ENCODE measurements at regions not wholly inside any gene's neighbourhood (a gene's known extent, or its start where the extent isn't known, plus 50 kb on each side); places are given as distances from the start of the nearest gene placed in this dataset.

- no peak for TF ChIP-seq CTCF (IDR thresholded peaks at IDR 0.05; ENCODE audit: insufficient read depth, low read length, poor library complexity, severe bottlenecking)
- no peak for TF ChIP-seq EZH2phosphoT487 (conservative IDR thresholded peaks at IDR 0.05; ENCODE audit: low read length)
- no peak overlapping the region for H3K27ac ChIP-seq (ENCODE audit: low read depth, low read length)
- no peak overlapping the region for H3K9ac ChIP-seq (ENCODE audit: low read length)
- H3K4me3 ChIP-seq (ENCODE audit: insufficient read depth, low read length, poor library complexity, severe bottlenecking), result no peak overlapping the region
- no peaks in the 10 kb centered on the region for H3K9me3 ChIP-seq (ENCODE audit: insufficient read depth, low read length)
- no peak overlapping the region for H3K4me2 ChIP-seq (ENCODE audit: low read depth, low read length, poor library complexity, severe bottlenecking)
- H3K36me3 ChIP-seq (ENCODE audit: low read length), result no peaks in the 10 kb centered on the region
- H3F3A ChIP-seq (ENCODE audit: insufficient read depth), result no peaks in the 10 kb centered on the region
- H3K79me2 ChIP-seq (ENCODE audit: insufficient read depth, low read length), result no peaks in the 10 kb centered on the region
- no peaks in the 10 kb centered on the region for H4K20me1 ChIP-seq (ENCODE audit: low read depth, low read length)
- H3K27me3 ChIP-seq (ENCODE audit: low read length), result no peaks in the 10 kb centered on the region
- no peak overlapping the region for H2AFZ ChIP-seq (ENCODE audit: low read depth, low read length, severe bottlenecking)
- no peaks in the 10 kb centered on the region for H3K9me2 ChIP-seq (replicated peaks; ENCODE audit: insufficient read depth, low read length)
These were observed 312.7 kb upstream of the C1orf174 start for GRCh38 chr1:4212796-4213195.

GRCh38 chr1:4213366-4213973, 313.4 kb upstream of the C1orf174 start:
- no peaks in the 10 kb centered on the region for H3K27me3 ChIP-seq (ENCODE audit: low read length)
- no peaks in the 10 kb centered on the region for H3F3A ChIP-seq (ENCODE audit: insufficient read depth)
- H3K79me2 ChIP-seq (ENCODE audit: insufficient read depth, low read length), result no peaks in the 10 kb centered on the region
- no peak overlapping the region for H3K9ac ChIP-seq (ENCODE audit: low read length)
- no peaks in the 10 kb centered on the region for H3K9me3 ChIP-seq (ENCODE audit: insufficient read depth, low read length)
- H3K4me3 ChIP-seq (ENCODE audit: insufficient read depth, low read length, poor library complexity, severe bottlenecking), result no peak overlapping the region
- no peak overlapping the region for H3K4me2 ChIP-seq (ENCODE audit: low read depth, low read length, poor library complexity, severe bottlenecking)
- no peak overlapping the region for H2AFZ ChIP-seq (ENCODE audit: low read depth, low read length, severe bottlenecking)
- H3K36me3 ChIP-seq (ENCODE audit: low read length), result no peaks in the 10 kb centered on the region
- H3K9me2 ChIP-seq (replicated peaks; ENCODE audit: insufficient read depth, low read length), result no peaks in the 10 kb centered on the region
- H4K20me1 ChIP-seq (ENCODE audit: low read depth, low read length), result no peaks in the 10 kb centered on the region
- no peak for TF ChIP-seq EZH2phosphoT487 (conservative IDR thresholded peaks at IDR 0.05; ENCODE audit: low read length)
- no peak for TF ChIP-seq CTCF (IDR thresholded peaks at IDR 0.05; ENCODE audit: insufficient read depth, low read length, poor library complexity, severe bottlenecking)
- H3K27ac ChIP-seq (ENCODE audit: low read depth, low read length), result no peak overlapping the region

GRCh38 chr1:4214826-4215225, 314.8 kb upstream of the C1orf174 start:
- no peaks in the 10 kb centered on the region for H4K20me1 ChIP-seq (ENCODE audit: low read depth, low read length)
- no peaks in the 10 kb centered on the region for H3K27me3 ChIP-seq (ENCODE audit: low read length)
- no peaks in the 10 kb centered on the region for H3K36me3 ChIP-seq (ENCODE audit: low read length)
- H2AFZ ChIP-seq (ENCODE audit: low read depth, low read length, severe bottlenecking), result no peak overlapping the region
- H3K79me2 ChIP-seq (ENCODE audit: insufficient read depth, low read length), result no peaks in the 10 kb centered on the region
- no peaks in the 10 kb centered on the region for H3K9me2 ChIP-seq (replicated peaks; ENCODE audit: insufficient read depth, low read length)
- no peaks in the 10 kb centered on the region for H3K9me3 ChIP-seq (ENCODE audit: insufficient read depth, low read length)
- H3F3A ChIP-seq (ENCODE audit: insufficient read depth), result no peaks in the 10 kb centered on the region
- H3K27ac ChIP-seq (ENCODE audit: low read depth, low read length), result no peak overlapping the region
- no peak for TF ChIP-seq EZH2phosphoT487 (conservative IDR thresholded peaks at IDR 0.05; ENCODE audit: low read length)
- TF ChIP-seq CTCF (IDR thresholded peaks at IDR 0.05; ENCODE audit: insufficient read depth, low read length, poor library complexity, severe bottlenecking), result no peak
- no peak overlapping the region for H3K4me2 ChIP-seq (ENCODE audit: low read depth, low read length, poor library complexity, severe bottlenecking)
- no peak overlapping the region for H3K4me3 ChIP-seq (ENCODE audit: insufficient read depth, low read length, poor library complexity, severe bottlenecking)
- H3K9ac ChIP-seq (ENCODE audit: low read length), result no peak overlapping the region
